Adrenal gland (tissue), 9 donors: ENCODE measurements at regions not wholly inside any gene's neighbourhood (a gene's known extent, or its start where the extent isn't known, plus 50 kb on each side); places are given as distances from the start of the nearest gene placed in this dataset.

Source experiments
- DNase-seq, 7 donors: peaks; one replicate each; pipeline ENCODE4 v3.0.0-alpha.2; 2019 to 2020
- H3K27ac ChIP-seq, 5 donors: fragments of 200-600 bp; sonication (generic) in 4 of 5; 1 replicate in 3 of 5; 2 replicates in 2 of 5; pipeline versions ENCODE4 v1.5.1 to v1.8.0; 2016 to 2020; ENCODE audit warnings: mild to moderate bottlenecking in 1 of 5
- H3K27me3 ChIP-seq: fragments of 200-600 bp; 2 replicates; pipeline ENCODE4 v1.8.0; 2021
- H3K36me3 ChIP-seq, 2 donors: fragments of 200-600 bp; replicated peaks in 1 of 2; 1 replicate in 1 of 2; 2 replicates in 1 of 2; pipeline versions ENCODE4 v1.5.1 to v1.8.0; 2018 to 2022
- H3K4me1 ChIP-seq, 2 donors: fragments of 200-600 bp; replicated peaks in 1 of 2; 1 replicate in 1 of 2; 2 replicates in 1 of 2; pipeline versions ENCODE4 v1.5.1 to v1.8.0; 2018 to 2021
- H3K4me3 ChIP-seq, 4 donors: fragments of 200-600 bp; sonication (generic) in 3 of 4; one replicate each; pipeline ENCODE4 v1.5.1; 2016 to 2018
- H3K9me3 ChIP-seq, 3 donors: fragments of 200-600 bp; sonication (generic) in 1 of 3; replicated peaks in 1 of 3; 1 replicate in 2 of 3; 2 replicates in 1 of 3; pipeline versions ENCODE4 v1.5.1 to v1.8.0; 2016 to 2021
- POLR2A ChIP-seq, 2 donors: fragments of 450-650 bp; IDR thresholded peaks; one replicate each; pipeline ENCODE4 v1.6.1; 2017; ENCODE audit warnings: antibody characterized with exemption in 2 of 2, mild to moderate bottlenecking in 2 of 2, moderate library complexity in 1 of 2
- WGBS, 4 donors: extraction: QIAGEN DNeasy Blood & Tissue Kit in 2 of 4; methylation state at CpG; one replicate each; pipeline versions ENCODE4 v1.1.5 to v1.1.7; 2013 to 2017; 5-methylcytosine and 5-hydroxymethylcytosine counted together
- intact Hi-C, 2 donors: fragments of 100-400 bp; cut with DNase I; formaldehyde crosslinking; loops; one replicate each; pipeline versions ENCODE4 v1.14.1 to v1.15.0; 2022 to 2023
- TF ChIP-seq, protein P1 (sequence below), 6 experiments: fragments of 450-650 bp in 4 of 6; fragments of 200-600 bp in 2 of 6; sonication (generic) in 1 of 6; IDR thresholded peaks; 1 replicate in 5 of 6; 2 replicates in 1 of 6; pipeline versions ENCODE4 v1.5.1 to v1.8.0; 2016 to 2021; ENCODE audit warnings: antibody characterized with exemption in 6 of 6, mild to moderate bottlenecking in 2 of 6, moderate library complexity in 1 of 6
- donor health status: healthy with polysubstance abuse.
- donor health status: Bipolar disorder and iron deficiency.
- donor health status: DM: yes; HTN: yes; CAD: no.
- donor health status: DM: no; HTN: no; CAD: no.
- donor health status: DM: no; HTN: no; CAD: no.

- no peak for DNase-seq
- H3K36me3 ChIP-seq: no peaks in the 10 kb centered on the region
- TF ChIP-seq, protein P1, sequence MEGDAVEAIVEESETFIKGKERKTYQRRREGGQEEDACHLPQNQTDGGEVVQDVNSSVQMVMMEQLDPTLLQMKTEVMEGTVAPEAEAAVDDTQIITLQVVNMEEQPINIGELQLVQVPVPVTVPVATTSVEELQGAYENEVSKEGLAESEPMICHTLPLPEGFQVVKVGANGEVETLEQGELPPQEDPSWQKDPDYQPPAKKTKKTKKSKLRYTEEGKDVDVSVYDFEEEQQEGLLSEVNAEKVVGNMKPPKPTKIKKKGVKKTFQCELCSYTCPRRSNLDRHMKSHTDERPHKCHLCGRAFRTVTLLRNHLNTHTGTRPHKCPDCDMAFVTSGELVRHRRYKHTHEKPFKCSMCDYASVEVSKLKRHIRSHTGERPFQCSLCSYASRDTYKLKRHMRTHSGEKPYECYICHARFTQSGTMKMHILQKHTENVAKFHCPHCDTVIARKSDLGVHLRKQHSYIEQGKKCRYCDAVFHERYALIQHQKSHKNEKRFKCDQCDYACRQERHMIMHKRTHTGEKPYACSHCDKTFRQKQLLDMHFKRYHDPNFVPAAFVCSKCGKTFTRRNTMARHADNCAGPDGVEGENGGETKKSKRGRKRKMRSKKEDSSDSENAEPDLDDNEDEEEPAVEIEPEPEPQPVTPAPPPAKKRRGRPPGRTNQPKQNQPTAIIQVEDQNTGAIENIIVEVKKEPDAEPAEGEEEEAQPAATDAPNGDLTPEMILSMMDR (IDR thresholded peaks at IDR 0.05): peak in 3 of 6 experiments; percentile 14 to 33 (median 21)
- no peak for TF ChIP-seq POLR2A (IDR thresholded peaks at IDR 0.05)
- intact Hi-C loops: no loop called here
- no peak overlapping the region for H3K27ac ChIP-seq
- no peaks in the 10 kb centered on the region for H3K27me3 ChIP-seq
- no peak overlapping the region for H3K4me3 ChIP-seq
- WGBS, 4 donors: 35 to 48% (median 41%) methylated on average over 1 of the region's 1 CpG
- H3K9me3 ChIP-seq: no peaks in the 10 kb centered on the region
- H3K4me1 ChIP-seq: no peaks in the 10 kb centered on the region
Measured at GRCh38 chr3:90092994-90093393, 985.6 kb downstream of the EPHA3 start.

DNA sequence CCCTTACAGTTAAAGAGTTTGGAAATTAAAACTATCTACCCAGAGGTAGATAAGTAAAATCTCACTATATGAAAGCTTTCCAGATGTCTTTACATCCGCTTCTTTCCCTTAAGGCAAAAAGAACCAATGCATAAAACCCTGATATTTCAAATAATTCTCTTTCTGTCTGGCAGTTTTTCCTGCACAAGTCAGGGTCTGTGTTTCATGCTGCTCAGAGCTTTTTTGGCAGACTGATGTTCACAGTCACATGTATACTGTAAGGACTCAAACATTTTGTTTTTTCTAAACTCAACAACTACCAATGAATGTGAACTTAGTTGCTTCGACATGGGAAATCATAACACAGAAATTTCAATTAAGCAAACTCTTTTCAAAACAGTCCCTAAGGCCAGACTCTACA is 988.4 kb downstream of the EPHA3 start:
- no peaks in the 10 kb centered on the region for H3K36me3 ChIP-seq
- no peak for DNase-seq
- 58 to 75% (median 67%) methylated on average over 2 of the region's 2 CpGs for WGBS, 4 donors
- H3K27me3 ChIP-seq: no peaks in the 10 kb centered on the region
- intact Hi-C loops: no loop called here
- H3K9me3 ChIP-seq: no peaks in the 10 kb centered on the region
- no peak overlapping the region for H3K4me3 ChIP-seq
- no peaks in the 10 kb centered on the region for H3K4me1 ChIP-seq
- TF ChIP-seq POLR2A (IDR thresholded peaks at IDR 0.05): no peak
- TF ChIP-seq, protein P1 (IDR thresholded peaks at IDR 0.05): no peak
- H3K27ac ChIP-seq: no peak overlapping the region

- H3K27ac ChIP-seq: no peak overlapping the region
- intact Hi-C loops: no loop called here
- no peak for TF ChIP-seq POLR2A (IDR thresholded peaks at IDR 0.05)
- TF ChIP-seq, protein P1 (IDR thresholded peaks at IDR 0.05): no peak
- H3K4me3 ChIP-seq: no peak overlapping the region
- H3K9me3 ChIP-seq: no peaks in the 10 kb centered on the region
- 82 to 93% (median 88%) methylated on average over 1 of the region's 1 CpG for WGBS, 4 donors
- H3K36me3 ChIP-seq: no peaks in the 10 kb centered on the region
- H3K27me3 ChIP-seq: no peaks in the 10 kb centered on the region
- DNase-seq: no peak
- H3K4me1 ChIP-seq: no peaks in the 10 kb centered on the region
Measured at GRCh38 chr3:90099493-90099892, 992.1 kb downstream of the EPHA3 start.

DNA sequence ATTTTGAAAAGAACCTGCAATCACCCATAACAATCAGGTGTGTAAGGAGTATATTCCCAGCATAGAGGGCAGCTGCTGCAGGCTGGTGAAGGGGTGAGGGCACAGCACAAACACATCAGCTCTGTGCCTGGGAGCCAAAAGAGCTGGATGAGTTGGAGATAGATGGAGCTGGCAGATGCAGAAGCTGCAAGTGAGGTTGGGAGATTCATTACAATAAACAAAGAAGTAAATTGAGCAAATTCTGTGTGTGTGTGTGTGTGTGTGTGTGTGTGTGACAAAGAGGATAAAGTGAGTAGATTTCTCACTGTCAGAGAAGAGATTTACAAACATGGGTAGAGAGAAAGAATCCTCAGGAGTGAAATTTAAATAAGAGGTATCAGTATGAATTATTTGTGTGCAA is 994.7 kb downstream of the EPHA3 start:
- no peak overlapping the region for H3K4me3 ChIP-seq
- H3K36me3 ChIP-seq: no peaks in the 10 kb centered on the region
- TF ChIP-seq, protein P1 (IDR thresholded peaks at IDR 0.05): no peak
- no peak for TF ChIP-seq POLR2A (IDR thresholded peaks at IDR 0.05)
- DNase-seq: no peak
- H3K27ac ChIP-seq: no peak overlapping the region
- H3K9me3 ChIP-seq: no peaks in the 10 kb centered on the region
- no peaks in the 10 kb centered on the region for H3K4me1 ChIP-seq
- H3K27me3 ChIP-seq: no peaks in the 10 kb centered on the region
- intact Hi-C loops: no loop called here
